ENCODE measurements at regions not wholly inside any gene's neighbourhood (a gene's known extent, or its start where the extent isn't known, plus 50 kb on each side); places are given as distances from the start of the nearest gene placed in this dataset.

GRCh38 chr14:27392153-27392552 is 794.3 kb upstream of the NOVA1 start:
- TF ChIP-seq, protein P1, sequence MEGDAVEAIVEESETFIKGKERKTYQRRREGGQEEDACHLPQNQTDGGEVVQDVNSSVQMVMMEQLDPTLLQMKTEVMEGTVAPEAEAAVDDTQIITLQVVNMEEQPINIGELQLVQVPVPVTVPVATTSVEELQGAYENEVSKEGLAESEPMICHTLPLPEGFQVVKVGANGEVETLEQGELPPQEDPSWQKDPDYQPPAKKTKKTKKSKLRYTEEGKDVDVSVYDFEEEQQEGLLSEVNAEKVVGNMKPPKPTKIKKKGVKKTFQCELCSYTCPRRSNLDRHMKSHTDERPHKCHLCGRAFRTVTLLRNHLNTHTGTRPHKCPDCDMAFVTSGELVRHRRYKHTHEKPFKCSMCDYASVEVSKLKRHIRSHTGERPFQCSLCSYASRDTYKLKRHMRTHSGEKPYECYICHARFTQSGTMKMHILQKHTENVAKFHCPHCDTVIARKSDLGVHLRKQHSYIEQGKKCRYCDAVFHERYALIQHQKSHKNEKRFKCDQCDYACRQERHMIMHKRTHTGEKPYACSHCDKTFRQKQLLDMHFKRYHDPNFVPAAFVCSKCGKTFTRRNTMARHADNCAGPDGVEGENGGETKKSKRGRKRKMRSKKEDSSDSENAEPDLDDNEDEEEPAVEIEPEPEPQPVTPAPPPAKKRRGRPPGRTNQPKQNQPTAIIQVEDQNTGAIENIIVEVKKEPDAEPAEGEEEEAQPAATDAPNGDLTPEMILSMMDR (IDR thresholded peaks at IDR 0.05), result no peak
- no peak for TF ChIP-seq EZH2 (IDR thresholded peaks at IDR 0.05; ENCODE audit: borderline replicate concordance, insufficient read depth, low read depth, low read length, poor library complexity, severe bottlenecking)
